Trophoblast cell (in vitro differentiated cells and primary cell): ENCODE measurements at regions not wholly inside any gene's neighbourhood (a gene's known extent, or its start where the extent isn't known, plus 50 kb on each side); places are given as distances from the start of the nearest gene placed in this dataset.
A peak's percentile ranks its signal among the peaks of the same experiment; 100 is the strongest.

Experiments used
- DNase-seq, 2 donors: peaks; one replicate each; pipeline ENCODE4 v3.0.0-alpha.2; 2016
- H2AFZ ChIP-seq: 2 replicates; pipeline ENCODE4 v1.6.1; 2013; ENCODE audit warnings: low read length, moderate library complexity, mild to moderate bottlenecking; ENCODE audit not compliant: insufficient read depth, poor library complexity
- H2AK5ac ChIP-seq: 2 replicates; pipeline ENCODE4 v1.6.1; 2013; ENCODE audit warnings: mild to moderate bottlenecking, low read length
- H2BK120ac ChIP-seq: 2 replicates; pipeline ENCODE4 v1.6.1; 2013; ENCODE audit warnings: low read length, mild to moderate bottlenecking, moderate library complexity; ENCODE audit not compliant: insufficient read depth, poor library complexity
- H2BK12ac ChIP-seq: 2 replicates; pipeline ENCODE4 v1.6.1; 2013; ENCODE audit warnings: mild to moderate bottlenecking, low read length, moderate library complexity
- H2BK5ac ChIP-seq: 2 replicates; pipeline ENCODE4 v1.6.1; 2013; ENCODE audit warnings: low read length, low read depth, moderate library complexity, mild to moderate bottlenecking; ENCODE audit not compliant: poor library complexity
- H3K14ac ChIP-seq: 2 replicates; pipeline ENCODE4 v1.6.1; 2013; ENCODE audit warnings: mild to moderate bottlenecking, low read length
- H3K18ac ChIP-seq: 2 replicates; pipeline ENCODE4 v1.6.1; 2013; ENCODE audit warnings: mild to moderate bottlenecking, low read length
- H3K23ac ChIP-seq: 2 replicates; pipeline ENCODE4 v1.6.1; 2013; ENCODE audit warnings: low read length
- H3K27ac ChIP-seq: 2 replicates; pipeline ENCODE4 v1.5.1; 2013; ENCODE audit warnings: low read depth, mild to moderate bottlenecking, inconsistent platforms, low read length, moderate library complexity
- H3K27me3 ChIP-seq: 2 replicates; pipeline ENCODE4 v1.6.1; 2013; ENCODE audit warnings: inconsistent platforms, mild to moderate bottlenecking, low read length, moderate library complexity; ENCODE audit not compliant: insufficient read depth
- H3K36me3 ChIP-seq, 2 experiments: 1 replicate in 1 of 2; 2 replicates in 1 of 2; pipeline ENCODE4 v1.6.1; 2013; ENCODE audit warnings: low read length in 2 of 2, mild to moderate bottlenecking in 2 of 2, moderate library complexity in 1 of 2; ENCODE audit not compliant: insufficient read depth in 2 of 2, control insufficient read depth in 1 of 2
- H3K4ac ChIP-seq: 2 replicates; pipeline ENCODE4 v1.6.1; 2013; ENCODE audit warnings: low read depth, mild to moderate bottlenecking, low read length, moderate library complexity
- H3K4me1 ChIP-seq, 2 experiments: 1 replicate in 1 of 2; 2 replicates in 1 of 2; pipeline ENCODE4 v1.6.1; 2013; ENCODE audit warnings: low read length in 2 of 2, mild to moderate bottlenecking in 2 of 2, moderate library complexity in 1 of 2; ENCODE audit not compliant: insufficient read depth in 2 of 2, control insufficient read depth in 1 of 2
- H3K4me2 ChIP-seq: 2 replicates; pipeline ENCODE4 v1.6.1; 2013; ENCODE audit warnings: inconsistent platforms, mild to moderate bottlenecking, low read length, moderate library complexity
- H3K4me3 ChIP-seq: 2 replicates; pipeline ENCODE4 v1.5.1; 2013; ENCODE audit warnings: mild to moderate bottlenecking, low read depth, low read length, inconsistent platforms
- H3K79me1 ChIP-seq: one replicate; pipeline ENCODE4 v1.6.1; 2013; ENCODE audit warnings: low read length
- H3K79me2 ChIP-seq: 2 replicates; pipeline ENCODE4 v1.6.1; 2013; ENCODE audit warnings: low read length, mild to moderate bottlenecking; ENCODE audit not compliant: control insufficient read depth, insufficient read depth, poor library complexity
- H3K9ac ChIP-seq: 2 replicates; pipeline ENCODE4 v1.6.1; 2013; ENCODE audit warnings: mild to moderate bottlenecking, low read length
- H3K9me3 ChIP-seq: 2 replicates; pipeline ENCODE4 v1.6.1; 2013; ENCODE audit warnings: low read depth, mild to moderate bottlenecking, control low read depth, inconsistent platforms, low read length; ENCODE audit not compliant: insufficient read depth
- H4K12ac ChIP-seq: 2 replicates; pipeline ENCODE4 v1.6.1; 2013; ENCODE audit warnings: low read depth, mild to moderate bottlenecking, low read length, moderate library complexity
- H4K8ac ChIP-seq: 2 replicates; pipeline ENCODE4 v1.6.1; 2013; ENCODE audit warnings: low read depth, mild to moderate bottlenecking, low read length, moderate library complexity
- H4K91ac ChIP-seq: one replicate; pipeline ENCODE4 v1.6.1; 2013; ENCODE audit warnings: low read depth, mild to moderate bottlenecking, low read length, moderate library complexity
- WGBS: extraction: QIAGEN DNeasy Blood & Tissue Kit; methylation state at CpG from one replicate; pipeline ENCODE4 v1.1.7; 2013; ENCODE audit warnings: missing lambda C conversion rate; ENCODE audit not compliant: insufficient read length, insufficient coverage; ENCODE audit errors: extremely low coverage; 5-methylcytosine and 5-hydroxymethylcytosine counted together

GRCh38 chr6:166877906-166878305 is 78.4 kb downstream of the RNASET2 start:
- no peak overlapping the region for H2BK120ac ChIP-seq
- no peaks in the 10 kb centered on the region for H3K9me3 ChIP-seq
- no peak overlapping the region for H3K18ac ChIP-seq
- H3K4me3 ChIP-seq = no peak overlapping the region
- no peaks in the 10 kb centered on the region for H3K79me2 ChIP-seq
- peak; percentile 77 to 87 for DNase-seq
- no peak overlapping the region for H3K23ac ChIP-seq
- no peak overlapping the region for H3K9ac ChIP-seq
- no peaks in the 10 kb centered on the region for H3K27me3 ChIP-seq
- H3K27ac ChIP-seq = no peak overlapping the region
- H2AFZ ChIP-seq = no peak overlapping the region
- H3K4me2 ChIP-seq = no peak overlapping the region
- no peak overlapping the region for H4K91ac ChIP-seq
- H3K14ac ChIP-seq = no peak overlapping the region
- no peak overlapping the region for H3K4ac ChIP-seq
- H4K12ac ChIP-seq = no peak overlapping the region
- no peak overlapping the region for H2BK5ac ChIP-seq
- no peaks in the 10 kb centered on the region for H3K79me1 ChIP-seq
- H2AK5ac ChIP-seq = no peak overlapping the region
- H3K36me3 ChIP-seq = no peaks in the 10 kb centered on the region
- H3K4me1 ChIP-seq = peaks cover 8 to 12% of the 10 kb centered on the region in 2 experiments
- no peak overlapping the region for H4K8ac ChIP-seq
- peak overlapping the region; percentile 64 for H2BK12ac ChIP-seq
- WGBS = no CpG with 5 or more reads among the region's 2 CpGs

DNA sequence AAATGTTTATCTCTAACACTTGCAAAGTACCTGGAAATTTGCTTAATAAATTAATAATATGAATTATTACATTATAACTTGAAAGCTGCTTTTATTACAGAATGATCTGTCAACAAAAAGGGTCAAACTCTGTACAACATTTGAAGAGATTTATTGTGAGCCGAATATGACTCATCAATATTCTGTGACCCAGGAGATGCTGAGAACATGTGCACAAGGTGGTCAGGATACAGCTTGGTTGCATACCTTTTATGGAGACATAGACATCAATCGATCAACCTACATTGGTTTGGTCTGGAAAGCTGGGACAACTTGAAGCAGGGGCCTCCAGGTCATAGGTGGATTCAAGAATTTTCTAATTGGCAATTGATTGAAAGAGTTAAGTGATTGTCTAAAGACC is 79.0 kb downstream of the RNASET2 start:
- WGBS = no CpG with 5 or more reads among the region's 2 CpGs
- Histone ChIP-seq H2BK120ac (no peak overlapping the region), H4K8ac (no peak overlapping the region), H2BK12ac (no peak overlapping the region), H3K4me3 (no peak overlapping the region), H3K27me3 (no peaks in the 10 kb centered on the region), H3K79me2 (no peaks in the 10 kb centered on the region), H3K79me1 (no peaks in the 10 kb centered on the region), H3K36me3 (no peaks in the 10 kb centered on the region), H2AK5ac (no peak overlapping the region), H3K4me1 (peaks cover 8 to 12% of the 10 kb centered on the region in 2 experiments), H3K9ac (no peak overlapping the region), H2BK5ac (no peak overlapping the region), H3K4me2 (no peak overlapping the region), H3K14ac (no peak overlapping the region), H4K91ac (no peak overlapping the region), H4K12ac (no peak overlapping the region), H3K27ac (no peak overlapping the region), H3K23ac (no peak overlapping the region), H3K4ac (no peak overlapping the region), H3K9me3 (no peaks in the 10 kb centered on the region), H2AFZ (no peak overlapping the region), H3K18ac (no peak overlapping the region)
- DNase-seq = no peak

DNA sequence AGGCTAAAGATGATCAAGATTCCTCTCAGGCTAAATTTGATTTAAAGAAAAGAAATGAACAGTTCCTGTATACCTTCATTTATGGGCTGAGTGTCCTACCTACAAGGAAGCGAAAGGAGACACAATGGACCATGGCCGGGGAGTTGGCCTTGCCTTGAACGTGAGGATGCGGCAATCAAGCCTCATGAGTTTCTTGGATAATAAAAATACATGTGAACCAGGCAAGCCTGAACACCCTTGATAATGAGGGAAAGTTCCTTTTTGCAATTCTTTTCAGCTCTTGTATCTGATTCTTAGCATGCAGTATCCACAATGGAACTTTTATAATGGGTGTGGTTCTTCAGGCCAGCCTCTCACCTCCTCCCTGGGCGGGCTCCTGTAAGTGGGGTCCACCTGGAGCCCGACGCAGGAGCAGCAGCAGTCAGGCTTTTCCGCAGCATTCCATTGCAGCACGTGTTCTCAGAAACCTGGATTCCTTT is 83.8 kb downstream of the RNASET2 start:
- Histone ChIP-seq H4K8ac (no peak overlapping the region), H3K4ac (no peak overlapping the region), H3K4me2 (no peak overlapping the region), H3K14ac (no peak overlapping the region), H2AFZ (no peak overlapping the region), H3K27ac (no peak overlapping the region), H3K27me3 (no peaks in the 10 kb centered on the region), H3K18ac (no peak overlapping the region), H3K9ac (no peak overlapping the region), H4K91ac (no peak overlapping the region), H2BK120ac (no peak overlapping the region), H2BK5ac (no peak overlapping the region), H3K4me1 (peaks cover 5 to 10% of the 10 kb centered on the region in 2 experiments), H3K23ac (no peak overlapping the region), H3K36me3 (no peaks in the 10 kb centered on the region), H3K9me3 (no peaks in the 10 kb centered on the region), H3K79me1 (no peaks in the 10 kb centered on the region), H3K79me2 (no peaks in the 10 kb centered on the region), H3K4me3 (no peak overlapping the region), H2BK12ac (no peak overlapping the region), H2AK5ac (no peak overlapping the region), H4K12ac (no peak overlapping the region)
- peak in 1 of 2 donors; percentile 11 for DNase-seq
- WGBS = no CpG with 5 or more reads among the region's 9 CpGs

- Histone ChIP-seq H2BK5ac (no peak overlapping the region), H2AFZ (no peak overlapping the region), H3K9me3 (no peaks in the 10 kb centered on the region), H3K23ac (no peak overlapping the region), H3K27ac (no peak overlapping the region), H4K91ac (no peak overlapping the region), H3K4me1 (peaks cover 5% of the 10 kb centered on the region in 2 experiments), H3K4me3 (no peak overlapping the region), H3K36me3 (no peaks in the 10 kb centered on the region), H3K79me2 (no peaks in the 10 kb centered on the region), H3K79me1 (no peaks in the 10 kb centered on the region), H3K27me3 (no peaks in the 10 kb centered on the region), H3K14ac (no peak overlapping the region), H4K8ac (no peak overlapping the region), H3K4ac (no peak overlapping the region), H3K18ac (no peak overlapping the region), H2BK120ac (no peak overlapping the region), H3K4me2 (no peak overlapping the region), H4K12ac (no peak overlapping the region), H3K9ac (no peak overlapping the region), H2BK12ac (no peak overlapping the region), H2AK5ac (no peak overlapping the region)
- no peak for DNase-seq
- WGBS = no CpG with 5 or more reads among the region's 20 CpGs
These were observed 85.6 kb downstream of the RNASET2 start for GRCh38 chr6:166870602-166871208.
